ENCODE measurements at regions not wholly inside any gene's neighbourhood (a gene's known extent, or its start where the extent isn't known, plus 50 kb on each side); places are given as distances from the start of the nearest gene placed in this dataset.

DNA sequence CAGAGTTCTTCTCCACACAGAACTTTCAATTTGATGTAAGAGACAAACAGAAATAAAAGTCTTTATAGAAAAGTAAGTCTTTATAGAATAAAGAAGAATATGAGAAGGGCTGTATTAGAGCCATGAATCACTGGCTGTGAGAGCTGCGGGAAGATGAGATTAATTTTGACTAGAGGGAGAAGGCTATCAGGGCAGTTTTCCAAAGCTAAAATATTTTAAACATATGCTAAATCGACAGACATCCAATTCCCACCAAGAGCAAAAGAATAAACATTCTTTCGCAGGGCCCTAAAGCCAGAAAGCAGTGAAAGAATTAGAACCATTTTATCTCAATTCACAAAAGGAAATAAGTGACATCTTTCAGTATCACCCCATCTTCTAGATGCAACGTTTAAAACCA is 208.3 kb upstream of the MAP3K1 start:
- TF ChIP-seq, protein P1, sequence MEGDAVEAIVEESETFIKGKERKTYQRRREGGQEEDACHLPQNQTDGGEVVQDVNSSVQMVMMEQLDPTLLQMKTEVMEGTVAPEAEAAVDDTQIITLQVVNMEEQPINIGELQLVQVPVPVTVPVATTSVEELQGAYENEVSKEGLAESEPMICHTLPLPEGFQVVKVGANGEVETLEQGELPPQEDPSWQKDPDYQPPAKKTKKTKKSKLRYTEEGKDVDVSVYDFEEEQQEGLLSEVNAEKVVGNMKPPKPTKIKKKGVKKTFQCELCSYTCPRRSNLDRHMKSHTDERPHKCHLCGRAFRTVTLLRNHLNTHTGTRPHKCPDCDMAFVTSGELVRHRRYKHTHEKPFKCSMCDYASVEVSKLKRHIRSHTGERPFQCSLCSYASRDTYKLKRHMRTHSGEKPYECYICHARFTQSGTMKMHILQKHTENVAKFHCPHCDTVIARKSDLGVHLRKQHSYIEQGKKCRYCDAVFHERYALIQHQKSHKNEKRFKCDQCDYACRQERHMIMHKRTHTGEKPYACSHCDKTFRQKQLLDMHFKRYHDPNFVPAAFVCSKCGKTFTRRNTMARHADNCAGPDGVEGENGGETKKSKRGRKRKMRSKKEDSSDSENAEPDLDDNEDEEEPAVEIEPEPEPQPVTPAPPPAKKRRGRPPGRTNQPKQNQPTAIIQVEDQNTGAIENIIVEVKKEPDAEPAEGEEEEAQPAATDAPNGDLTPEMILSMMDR (conservative IDR thresholded peaks at IDR 0.05 in 1 of 2, IDR thresholded peaks at IDR 0.05 in 1 of 2; ENCODE audit: extremely low read depth in 1 of 2, insufficient read depth in 1 of 2, low read depth in 1 of 2, low read length in 2 of 2), result no peak
- TF ChIP-seq EZH2 (IDR thresholded peaks at IDR 0.05; ENCODE audit: borderline replicate concordance, low read length), result no peak

All from mammary epithelial cell (primary cell).